ENCODE measurements at regions not wholly inside any gene's neighbourhood (a gene's known extent, or its start where the extent isn't known, plus 50 kb on each side); places are given as distances from the start of the nearest gene placed in this dataset.
"Not testable (repeated sequence)": the region's sequence is repeated elsewhere in the genome, so short reads cannot be mapped to it uniquely, and the experiment has no call there.

DNA sequence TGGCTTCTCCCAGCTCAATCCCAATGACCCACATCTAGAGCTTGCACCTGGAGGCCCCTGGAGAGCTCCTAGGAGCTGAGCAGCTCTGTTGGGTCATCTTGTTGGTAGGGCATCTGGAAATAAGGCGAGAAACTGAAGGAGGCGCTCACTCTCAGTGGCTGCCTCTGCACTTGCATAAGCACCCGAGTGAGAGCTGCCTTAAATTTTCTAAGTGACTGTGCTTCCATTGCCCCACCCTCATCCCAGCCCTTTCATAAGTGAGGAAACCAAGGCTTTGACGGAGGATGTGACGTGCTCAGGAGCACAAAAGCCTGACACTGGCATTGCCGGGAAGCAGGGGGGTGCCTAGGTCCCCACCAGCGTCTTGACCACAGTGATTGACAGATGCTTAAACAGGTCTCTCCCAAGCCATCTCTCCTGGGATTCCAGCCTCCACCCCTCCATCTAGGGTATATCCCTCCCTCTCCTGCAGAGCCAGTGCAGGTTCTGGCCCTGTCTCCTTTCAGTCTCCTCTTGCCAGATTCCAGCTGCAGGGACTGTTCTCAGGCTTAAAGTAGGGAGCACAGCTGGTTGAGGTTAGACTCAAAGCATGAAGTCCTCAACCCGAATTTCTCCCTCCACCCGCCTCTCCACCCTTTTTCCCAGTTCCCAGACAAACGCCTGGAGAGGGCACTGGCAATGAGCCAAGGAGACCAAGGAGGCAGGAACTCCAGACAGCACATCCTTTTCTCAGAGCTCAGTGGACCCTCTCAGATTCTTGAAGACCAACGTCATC lies 113.7 kb downstream of the IRX5 start:
- DNase-seq, result no peak

GRCh38 chr16:55045329-55045728 lies 114.7 kb downstream of the IRX5 start:
- DNase-seq, result no peak

DNA sequence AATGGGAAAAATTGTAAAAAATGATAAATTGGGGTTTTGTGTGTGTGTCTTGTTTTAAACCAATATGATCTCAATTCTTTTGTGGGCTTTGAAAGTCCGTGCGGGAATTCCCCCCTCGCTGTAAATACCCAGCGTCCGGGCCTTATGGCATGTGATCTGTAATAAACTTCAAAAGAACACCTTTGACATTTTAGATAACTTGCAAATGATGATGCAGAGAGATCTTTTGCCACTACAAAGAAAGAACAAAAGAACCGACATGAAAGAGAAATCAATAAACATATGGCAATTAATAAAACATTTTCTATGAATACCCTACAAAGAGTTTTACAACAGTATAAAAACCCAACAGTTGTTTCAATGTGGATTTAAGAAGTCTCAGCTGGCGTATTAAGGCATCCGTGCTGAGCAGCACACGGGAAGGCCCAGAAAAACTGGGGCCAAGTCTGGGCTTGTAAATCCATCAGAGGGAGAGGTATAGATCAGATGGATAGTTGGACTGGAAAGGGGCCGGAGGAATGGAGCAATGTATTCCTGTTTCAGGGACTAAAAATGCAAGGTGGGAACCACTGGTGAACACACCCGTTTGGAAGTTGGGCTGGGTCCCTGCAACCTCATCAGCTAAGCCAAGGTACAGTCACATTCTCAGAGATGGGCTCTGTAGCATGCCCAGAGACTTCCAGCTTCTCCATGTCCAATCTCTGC lies 115.2 kb downstream of the IRX5 start:
- DNase-seq, result no peak

- DNase-seq, result no peak
Measured at GRCh38 chr16:55046513-55046912, 115.8 kb downstream of the IRX5 start.

GRCh38 chr16:55046916-55047315 lies 116.3 kb downstream of the IRX5 start:
- DNase-seq, result no peak

- no peak for DNase-seq
Measured at GRCh38 chr16:55047331-55047730, 116.7 kb downstream of the IRX5 start.

- no peak for DNase-seq
Measured at GRCh38 chr16:55047903-55048497, 117.3 kb downstream of the IRX5 start.

DNA sequence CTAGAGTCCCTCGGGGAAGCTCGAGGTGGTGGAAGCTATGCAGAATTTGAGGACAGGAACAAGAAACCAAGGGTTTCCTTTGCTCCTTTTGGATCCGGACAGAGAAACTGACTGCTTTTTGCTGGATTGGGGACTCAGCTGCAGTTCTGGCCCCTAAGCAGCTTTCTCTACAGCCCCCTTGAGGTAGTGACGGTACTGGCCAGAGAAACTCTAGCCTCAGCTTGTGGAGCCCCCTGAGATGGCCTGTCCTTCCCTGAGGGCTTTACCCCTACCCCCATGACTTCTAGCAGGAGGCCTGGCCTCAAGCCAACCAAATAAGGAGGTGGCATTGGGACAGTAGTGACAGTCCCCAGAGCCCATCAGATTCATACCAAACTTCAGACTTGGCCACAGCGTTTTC lies 118.1 kb downstream of the IRX5 start:
- no peak for DNase-seq

DNA sequence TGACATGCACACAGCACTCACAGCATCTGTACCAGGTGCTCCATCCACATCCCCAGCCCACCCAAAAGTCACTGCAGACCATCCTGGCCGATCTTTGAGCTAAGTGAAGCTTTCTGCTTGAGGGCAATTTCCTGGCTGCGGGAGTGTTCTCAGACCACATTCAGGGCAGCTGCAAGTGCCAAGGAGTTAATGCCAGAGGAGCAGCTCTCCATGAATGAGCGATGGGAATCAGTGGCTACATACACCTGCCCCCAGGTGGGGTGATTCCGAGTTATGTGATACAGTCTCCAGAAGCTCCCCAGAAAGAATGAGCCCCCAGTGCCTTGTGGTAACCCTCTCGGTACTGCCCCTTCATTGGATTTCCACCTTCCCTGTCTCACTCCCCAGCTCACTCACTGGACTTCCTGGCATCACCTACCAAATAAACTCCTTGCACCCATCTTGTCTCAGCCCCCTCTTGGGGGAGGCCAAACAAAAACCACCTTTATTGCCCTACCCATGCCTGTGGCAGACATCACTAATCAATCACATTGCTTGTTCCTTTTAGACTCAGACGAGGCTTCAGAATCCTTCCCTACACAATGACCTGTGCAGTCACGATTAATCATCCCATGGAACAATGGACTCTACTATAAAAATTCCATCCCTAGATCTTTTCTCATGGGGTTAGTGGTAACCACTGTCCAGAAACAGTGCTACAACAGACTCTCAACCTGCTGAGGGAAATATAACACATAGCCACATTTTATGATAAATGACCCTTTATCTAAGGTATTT lies 121.1 kb downstream of the IRX5 start:
- DNase-seq, result no peak

GRCh38 chr16:55052348-55052734 lies 121.7 kb downstream of the IRX5 start:
- no peak for DNase-seq

- DNase-seq, result no peak
Measured at GRCh38 chr16:55052741-55053415, 122.2 kb downstream of the IRX5 start.

- no peak for DNase-seq
Measured at GRCh38 chr16:55055262-55055661, 124.6 kb downstream of the IRX5 start.

GRCh38 chr16:55056585-55057401 lies 126.1 kb downstream of the IRX5 start:
- DNase-seq, result peak; percentile 31

DNA sequence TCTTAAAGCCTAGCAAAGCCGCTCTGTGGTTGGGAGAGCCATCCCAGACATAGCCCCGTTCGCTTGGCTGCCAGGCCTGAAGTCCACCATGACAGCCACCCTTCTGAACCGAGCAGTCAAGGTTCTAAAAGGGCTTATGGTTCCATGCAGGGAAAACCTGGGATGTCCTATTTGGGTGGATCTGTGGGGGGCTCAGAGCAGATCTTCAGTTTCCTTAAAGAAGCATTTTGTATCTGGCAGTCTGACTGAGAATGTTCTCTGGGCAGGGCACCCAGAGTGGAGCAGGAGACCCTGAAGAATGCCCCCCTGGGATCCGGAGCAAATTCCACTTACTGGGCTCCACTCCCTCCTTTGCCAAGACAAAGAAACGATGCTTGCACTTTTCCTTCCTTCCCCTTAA lies 127.2 kb downstream of the IRX5 start:
- DNase-seq, result no peak

DNA sequence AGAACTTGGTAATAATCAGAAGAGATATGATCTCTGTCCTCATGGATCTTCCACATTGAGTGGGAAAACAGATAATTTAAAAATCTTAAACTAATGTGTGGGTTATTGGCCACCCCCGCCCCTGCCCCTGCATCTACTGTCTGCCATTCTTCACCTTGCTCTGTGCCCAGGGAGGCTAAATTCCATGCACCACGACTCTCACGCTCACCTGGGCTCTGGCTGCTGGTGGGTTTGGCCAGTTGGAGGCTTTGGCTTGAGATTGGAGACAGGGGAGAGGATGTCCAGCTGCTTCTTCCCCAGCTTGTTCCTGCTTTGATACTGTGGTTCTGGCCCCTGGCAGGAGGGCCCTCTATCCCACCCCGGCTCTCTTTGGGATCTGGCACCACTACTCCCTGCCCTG lies 127.9 kb downstream of the IRX5 start:
- no peak for DNase-seq

DNA sequence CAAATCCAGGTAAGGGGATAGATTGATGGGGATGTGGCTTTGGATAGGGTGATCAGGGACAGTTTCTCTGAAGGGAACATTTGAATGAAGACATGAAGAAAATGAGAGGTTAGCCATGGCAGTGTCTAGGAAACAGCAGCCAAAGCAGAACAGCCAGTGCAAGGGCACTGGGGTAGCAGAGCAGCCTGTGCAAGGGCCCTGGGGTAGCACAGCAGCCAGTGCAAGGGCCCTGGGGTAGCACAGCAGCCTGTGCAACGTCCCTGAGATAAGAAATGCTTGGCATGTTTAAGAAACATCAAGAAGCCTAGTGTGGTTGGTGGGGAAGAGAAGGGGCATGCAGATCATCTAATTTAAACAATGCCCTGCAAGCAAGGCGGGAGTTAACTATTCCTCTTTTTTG lies 128.5 kb downstream of the IRX5 start:
- no peak for DNase-seq

- no peak for DNase-seq
Measured at GRCh38 chr16:55061126-55061525, 130.5 kb downstream of the IRX5 start.

DNA sequence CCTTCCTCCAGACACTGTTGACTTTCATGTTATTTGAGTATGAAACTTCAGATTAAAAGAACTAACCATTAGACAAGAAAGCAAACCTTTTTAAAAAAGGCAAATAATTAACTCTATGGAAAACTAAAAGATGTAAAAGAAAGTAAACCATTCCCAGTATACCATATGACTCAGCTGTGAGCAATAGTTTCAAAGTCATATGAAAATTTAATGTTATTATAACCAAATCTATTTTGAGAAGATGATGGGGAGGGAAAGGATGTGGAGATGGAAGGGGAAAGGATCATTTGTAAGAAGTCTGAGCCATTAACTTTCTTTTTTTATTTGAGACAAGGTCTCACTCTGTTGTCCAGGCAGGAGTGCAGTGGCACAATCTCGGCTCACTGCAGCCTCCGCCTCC lies 131.8 kb downstream of the IRX5 start:
- DNase-seq, result no peak

- no peak for DNase-seq
Measured at GRCh38 chr16:55072976-55073375, 142.3 kb downstream of the IRX5 start.

DNA sequence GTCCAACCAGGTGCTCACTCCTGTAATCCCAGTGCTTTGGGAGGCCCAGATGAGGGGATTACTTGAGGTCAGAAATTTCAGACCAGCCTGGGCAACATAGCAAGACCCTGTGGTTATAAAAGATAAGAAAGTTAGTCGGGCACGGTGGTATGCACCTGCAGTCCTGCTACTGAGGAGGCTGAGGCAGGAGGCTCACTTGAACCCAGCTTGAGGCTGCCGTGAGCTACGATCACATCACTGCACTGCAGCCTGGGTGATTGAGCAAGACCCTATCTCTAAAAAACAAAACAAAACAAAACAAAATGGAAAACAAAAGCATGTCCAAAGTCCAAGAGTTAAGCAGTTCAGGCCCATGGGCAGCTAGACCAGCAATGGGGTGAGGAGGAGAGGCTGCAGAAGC lies 143.2 kb downstream of the IRX5 start:
- DNase-seq, result no peak

DNA sequence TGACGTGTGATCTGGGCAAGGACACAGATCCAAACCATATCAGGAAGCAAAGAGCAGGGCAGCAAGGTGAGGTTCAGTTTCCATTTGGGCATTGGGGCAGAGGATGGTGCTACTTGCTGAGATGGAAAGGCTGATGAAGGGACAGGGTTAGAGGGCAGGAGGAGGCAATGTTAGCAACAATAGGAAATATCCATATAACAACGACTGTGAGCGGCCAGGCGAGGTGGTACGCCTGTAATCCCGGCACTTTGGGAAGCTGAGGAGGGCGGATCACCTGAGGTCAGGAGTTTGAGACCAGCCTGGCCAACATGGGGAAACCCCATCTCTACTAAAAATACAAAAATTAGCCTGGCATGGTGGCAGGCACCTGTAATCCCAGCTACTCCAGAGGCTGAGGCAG lies 144.5 kb downstream of the IRX5 start:
- not testable (repeated sequence) for DNase-seq

DNA sequence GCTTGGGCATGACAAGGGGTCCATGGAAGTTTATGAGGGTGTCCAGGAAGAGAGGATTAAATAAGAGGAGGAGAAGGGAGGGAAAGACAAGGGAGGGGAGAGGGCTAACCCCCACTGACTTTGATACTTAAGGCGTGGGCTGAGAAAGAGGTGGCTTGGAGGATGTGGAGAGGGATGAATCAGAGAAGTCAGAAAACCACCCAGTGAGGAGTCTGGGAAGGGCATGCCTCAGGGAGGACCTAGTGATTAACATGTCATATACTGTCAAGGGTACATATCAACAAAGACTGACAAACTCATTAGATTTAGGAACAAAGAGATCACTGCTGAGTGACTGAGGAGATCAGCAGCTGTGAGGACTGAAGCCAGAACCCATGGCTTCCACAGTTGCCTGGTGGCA lies 145.4 kb downstream of the IRX5 start:
- DNase-seq, result no peak

Measured in NCI-H524 treated with DMSO at 0.1 percent for 48 hours (cell line).